ENCODE measurements at regions not wholly inside any gene's neighbourhood (a gene's known extent, or its start where the extent isn't known, plus 50 kb on each side); places are given as distances from the start of the nearest gene placed in this dataset.

DNA sequence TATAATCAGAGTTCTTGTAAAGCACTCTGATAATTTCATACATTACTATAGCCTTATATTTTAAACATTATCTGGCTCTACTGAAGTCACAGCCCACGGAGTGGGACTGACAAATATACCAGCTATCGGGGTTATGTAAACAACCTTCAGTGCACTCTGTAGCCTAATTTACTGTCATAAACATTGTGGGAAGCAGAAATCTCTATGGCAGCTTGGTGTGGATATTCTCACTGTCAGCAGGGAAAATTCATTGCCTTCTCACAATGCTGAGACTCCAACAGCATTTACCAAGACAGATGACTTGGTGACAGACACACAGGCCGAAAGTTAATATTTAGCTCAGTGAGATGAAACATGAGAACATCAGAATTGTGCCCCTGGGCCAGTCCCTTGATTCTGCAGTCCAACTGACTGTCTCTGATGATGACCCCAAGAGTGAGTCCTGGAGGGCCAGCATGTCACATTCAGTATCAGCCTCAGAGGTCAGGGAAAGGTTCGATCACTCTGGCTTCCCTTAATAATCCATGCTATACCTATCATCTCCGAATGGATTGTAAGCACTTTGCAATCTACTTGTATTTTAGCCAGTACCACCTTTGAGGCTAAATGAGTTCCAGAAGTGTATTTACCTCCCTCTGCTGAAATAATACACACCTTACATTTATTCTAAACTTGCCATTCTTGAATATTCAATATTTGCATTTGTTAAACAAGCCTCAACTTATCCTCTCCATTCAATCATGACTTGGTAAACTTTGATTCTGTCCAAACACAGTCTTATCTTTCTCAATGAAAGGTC, 146.2 kb upstream of the OSR1 start:
- TF ChIP-seq, protein P1, sequence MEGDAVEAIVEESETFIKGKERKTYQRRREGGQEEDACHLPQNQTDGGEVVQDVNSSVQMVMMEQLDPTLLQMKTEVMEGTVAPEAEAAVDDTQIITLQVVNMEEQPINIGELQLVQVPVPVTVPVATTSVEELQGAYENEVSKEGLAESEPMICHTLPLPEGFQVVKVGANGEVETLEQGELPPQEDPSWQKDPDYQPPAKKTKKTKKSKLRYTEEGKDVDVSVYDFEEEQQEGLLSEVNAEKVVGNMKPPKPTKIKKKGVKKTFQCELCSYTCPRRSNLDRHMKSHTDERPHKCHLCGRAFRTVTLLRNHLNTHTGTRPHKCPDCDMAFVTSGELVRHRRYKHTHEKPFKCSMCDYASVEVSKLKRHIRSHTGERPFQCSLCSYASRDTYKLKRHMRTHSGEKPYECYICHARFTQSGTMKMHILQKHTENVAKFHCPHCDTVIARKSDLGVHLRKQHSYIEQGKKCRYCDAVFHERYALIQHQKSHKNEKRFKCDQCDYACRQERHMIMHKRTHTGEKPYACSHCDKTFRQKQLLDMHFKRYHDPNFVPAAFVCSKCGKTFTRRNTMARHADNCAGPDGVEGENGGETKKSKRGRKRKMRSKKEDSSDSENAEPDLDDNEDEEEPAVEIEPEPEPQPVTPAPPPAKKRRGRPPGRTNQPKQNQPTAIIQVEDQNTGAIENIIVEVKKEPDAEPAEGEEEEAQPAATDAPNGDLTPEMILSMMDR (IDR thresholded peaks at IDR 0.05) = no peak
- no peak for TF ChIP-seq POLR2A (IDR thresholded peaks at IDR 0.05)

Measured in adrenal gland (tissue), 5 donors.